Thymus (tissue), 11 donors: ENCODE measurements at regions not wholly inside any gene's neighbourhood (a gene's known extent, or its start where the extent isn't known, plus 50 kb on each side); places are given as distances from the start of the nearest gene placed in this dataset.

Experiments used
- DNase-seq, 9 donors: peaks; one replicate each; pipeline ENCODE4 v3.0.0-alpha.2; 2013; ENCODE audit warnings: low spot score in 9 of 9, low read depth in 6 of 9, missing footprints in 1 of 9
- H3K27ac ChIP-seq, 2 donors: one replicate each; pipeline ENCODE4 v1.5.1; 2013; ENCODE audit warnings: control low read depth in 1 of 2, low read depth in 1 of 2, low read length in 1 of 2, mild to moderate bottlenecking in 1 of 2, moderate library complexity in 1 of 2
- H3K27me3 ChIP-seq, 2 donors: one replicate each; pipeline ENCODE4 v1.5.1; 2013; ENCODE audit warnings: low read length in 1 of 2; ENCODE audit not compliant: control insufficient read depth in 2 of 2, insufficient read depth in 1 of 2
- H3K36me3 ChIP-seq, 2 donors: one replicate each; pipeline ENCODE4 v1.5.1; 2013; ENCODE audit warnings: low read length in 1 of 2, mild to moderate bottlenecking in 1 of 2, moderate library complexity in 1 of 2; ENCODE audit not compliant: control insufficient read depth in 2 of 2, insufficient read depth in 2 of 2
- H3K4me1 ChIP-seq, 2 donors: one replicate each; pipeline ENCODE4 v1.5.1; 2013; ENCODE audit warnings: low read length in 2 of 2; ENCODE audit not compliant: control insufficient read depth in 2 of 2, insufficient read depth in 2 of 2
- H3K4me3 ChIP-seq, 2 donors: one replicate each; pipeline ENCODE4 v1.5.1; 2013; ENCODE audit warnings: low read length in 2 of 2, control low read depth in 1 of 2, mild to moderate bottlenecking in 1 of 2
- H3K9me3 ChIP-seq, 2 donors: one replicate each; pipeline ENCODE4 v1.5.1; 2013; ENCODE audit warnings: low read length in 1 of 2, mild to moderate bottlenecking in 1 of 2; ENCODE audit not compliant: control insufficient read depth in 2 of 2, insufficient read depth in 1 of 2
- WGBS: extraction: QIAGEN DNeasy Blood & Tissue Kit; methylation state at CpG from one replicate; pipeline ENCODE4 v1.1.7; 2013; 5-methylcytosine and 5-hydroxymethylcytosine counted together
- donor health status: healthy.

DNA sequence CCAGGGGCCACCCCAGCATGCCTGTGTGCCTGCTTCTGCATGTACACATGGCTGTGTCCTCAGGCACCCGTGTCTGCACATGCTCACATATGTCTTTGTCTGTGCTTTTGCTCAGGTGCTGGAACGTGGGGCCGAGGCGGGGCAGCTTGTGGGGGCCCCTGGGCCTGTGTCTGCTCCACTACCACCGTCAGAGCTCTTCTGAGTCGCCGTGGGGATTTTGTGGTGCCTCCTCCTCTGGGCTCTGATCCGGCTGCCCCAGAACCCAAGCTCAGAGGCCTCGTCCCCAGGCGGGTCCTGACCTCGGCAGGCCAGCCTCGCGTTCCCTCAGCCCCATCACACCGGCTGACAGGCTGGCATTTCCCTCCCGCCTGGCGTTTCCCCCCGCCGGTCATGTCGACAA is 104.6 kb upstream of the ACTRT2 start:
- H3K9me3 ChIP-seq, result no peaks in the 10 kb centered on the region
- H3K4me1 ChIP-seq, result no peaks in the 10 kb centered on the region
- no peak overlapping the region for H3K27ac ChIP-seq
- no peaks in the 10 kb centered on the region for H3K36me3 ChIP-seq
- WGBS, result 82% methylated on average over 19 of the region's 19 CpGs
- H3K4me3 ChIP-seq, result no peak overlapping the region
- no peak for DNase-seq
- H3K27me3 ChIP-seq, result no peaks in the 10 kb centered on the region

DNA sequence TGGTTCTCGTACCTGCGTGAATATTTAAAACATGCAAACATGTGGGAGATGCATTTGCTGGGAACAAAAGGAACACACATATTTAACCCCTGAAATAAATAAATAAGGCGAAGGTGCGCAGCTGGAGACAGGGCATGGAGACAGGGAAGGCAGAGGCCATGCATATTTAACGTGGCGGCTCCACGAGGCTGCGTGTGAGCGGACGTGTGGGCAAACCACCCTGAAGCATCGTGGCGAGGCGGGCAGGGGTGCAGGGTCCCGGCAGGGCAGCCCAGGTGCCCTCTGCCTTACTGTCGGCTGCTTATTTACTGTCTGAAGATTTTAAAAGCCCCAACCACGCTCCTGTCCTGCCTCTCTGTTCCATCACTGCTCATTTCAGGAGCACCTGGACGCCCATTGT is 104.0 kb upstream of the ACTRT2 start:
- no peak overlapping the region for H3K4me3 ChIP-seq
- no peak overlapping the region for H3K27ac ChIP-seq
- H3K36me3 ChIP-seq, result no peaks in the 10 kb centered on the region
- H3K27me3 ChIP-seq, result no peaks in the 10 kb centered on the region
- no peak for DNase-seq
- WGBS, result 88% methylated on average over 17 of the region's 17 CpGs
- H3K9me3 ChIP-seq, result no peaks in the 10 kb centered on the region
- no peaks in the 10 kb centered on the region for H3K4me1 ChIP-seq

DNA sequence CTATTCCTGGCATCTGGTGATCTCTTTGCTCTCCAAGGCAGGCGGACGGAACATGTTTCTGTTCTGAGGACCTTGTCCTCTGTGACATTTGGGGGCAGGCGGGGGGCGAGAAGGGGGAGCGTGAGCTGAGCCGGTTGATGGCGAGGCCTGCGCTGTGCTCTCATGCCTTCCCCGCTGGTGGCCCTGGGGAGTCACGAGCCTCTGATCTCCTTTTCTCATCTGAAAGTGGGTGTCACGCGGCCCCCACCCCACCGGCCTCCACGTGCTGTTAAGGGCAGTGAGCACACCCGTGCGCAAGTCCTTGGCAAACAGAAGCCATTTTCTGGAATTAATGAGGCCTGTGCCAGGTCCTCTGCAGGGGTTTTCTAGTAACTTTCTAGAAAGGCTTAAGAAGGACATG is 102.8 kb upstream of the ACTRT2 start:
- WGBS, result 97% methylated on average over 16 of the region's 16 CpGs
- Histone ChIP-seq H3K27me3 (no peaks in the 10 kb centered on the region), H3K9me3 (no peaks in the 10 kb centered on the region), H3K27ac (no peak overlapping the region), H3K36me3 (no peaks in the 10 kb centered on the region), H3K4me1 (no peaks in the 10 kb centered on the region), H3K4me3 (no peak overlapping the region)
- DNase-seq, result no peak

DNA sequence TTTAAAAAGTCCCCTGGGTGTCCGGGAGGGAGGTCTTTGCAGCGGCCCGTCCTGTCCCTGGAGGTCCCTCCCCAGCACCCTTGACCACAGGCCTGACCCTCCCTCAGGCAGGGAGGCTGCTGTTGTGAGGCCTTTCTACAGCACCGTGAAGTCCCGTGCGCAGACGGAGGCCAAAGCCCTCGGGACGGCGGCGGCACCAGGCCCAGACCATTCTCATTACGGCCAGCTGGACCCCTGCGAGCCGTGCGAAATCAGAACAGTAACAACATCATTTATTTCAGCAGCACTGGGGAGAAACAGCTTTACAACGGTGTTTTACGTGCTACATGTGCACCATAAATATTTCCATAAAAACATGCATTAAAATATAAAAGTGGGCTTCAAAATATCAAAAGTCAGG is 101.4 kb upstream of the ACTRT2 start:
- Histone ChIP-seq H3K4me3 (no peak overlapping the region), H3K36me3 (no peaks in the 10 kb centered on the region), H3K27me3 (no peaks in the 10 kb centered on the region), H3K27ac (no peak overlapping the region), H3K4me1 (no peaks in the 10 kb centered on the region), H3K9me3 (no peaks in the 10 kb centered on the region)
- WGBS, result 97% methylated on average over 17 of the region's 17 CpGs
- no peak for DNase-seq

DNA sequence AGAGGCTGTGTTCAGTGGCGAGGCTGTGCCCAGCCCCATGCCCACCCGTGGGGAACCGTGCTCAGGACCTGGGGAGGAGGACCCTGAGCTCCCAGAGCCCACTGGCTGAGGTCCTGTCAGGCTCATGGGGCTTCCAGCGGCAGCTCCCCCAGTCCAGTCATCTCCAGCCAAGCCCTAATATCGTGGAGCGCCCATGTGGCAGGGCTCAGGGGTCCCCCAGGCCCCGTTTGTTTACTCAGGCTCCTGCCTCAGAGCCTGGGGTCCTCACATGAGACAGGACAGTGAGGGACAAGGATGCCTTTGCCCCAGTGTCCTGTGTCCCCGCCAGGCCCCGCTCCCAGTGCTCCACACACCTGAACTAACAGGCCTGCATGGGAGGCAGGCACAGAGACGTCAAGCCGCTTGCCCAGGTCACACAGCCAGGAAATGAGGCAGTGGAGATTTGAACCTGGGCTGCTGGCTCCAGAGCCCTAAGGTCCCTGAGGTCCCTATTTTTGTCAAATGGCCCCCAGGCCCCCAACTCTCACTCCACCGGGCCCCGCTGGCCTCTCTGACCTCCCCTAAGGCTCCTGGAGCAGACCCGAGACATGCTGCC is 100.7 kb upstream of the ACTRT2 start:
- WGBS, result 94% methylated on average over 14 of the region's 14 CpGs
- Histone ChIP-seq H3K27ac (no peak overlapping the region), H3K4me3 (no peak overlapping the region), H3K36me3 (no peaks in the 10 kb centered on the region), H3K9me3 (no peaks in the 10 kb centered on the region), H3K27me3 (no peaks in the 10 kb centered on the region), H3K4me1 (no peaks in the 10 kb centered on the region)
- DNase-seq, result no peak

DNA sequence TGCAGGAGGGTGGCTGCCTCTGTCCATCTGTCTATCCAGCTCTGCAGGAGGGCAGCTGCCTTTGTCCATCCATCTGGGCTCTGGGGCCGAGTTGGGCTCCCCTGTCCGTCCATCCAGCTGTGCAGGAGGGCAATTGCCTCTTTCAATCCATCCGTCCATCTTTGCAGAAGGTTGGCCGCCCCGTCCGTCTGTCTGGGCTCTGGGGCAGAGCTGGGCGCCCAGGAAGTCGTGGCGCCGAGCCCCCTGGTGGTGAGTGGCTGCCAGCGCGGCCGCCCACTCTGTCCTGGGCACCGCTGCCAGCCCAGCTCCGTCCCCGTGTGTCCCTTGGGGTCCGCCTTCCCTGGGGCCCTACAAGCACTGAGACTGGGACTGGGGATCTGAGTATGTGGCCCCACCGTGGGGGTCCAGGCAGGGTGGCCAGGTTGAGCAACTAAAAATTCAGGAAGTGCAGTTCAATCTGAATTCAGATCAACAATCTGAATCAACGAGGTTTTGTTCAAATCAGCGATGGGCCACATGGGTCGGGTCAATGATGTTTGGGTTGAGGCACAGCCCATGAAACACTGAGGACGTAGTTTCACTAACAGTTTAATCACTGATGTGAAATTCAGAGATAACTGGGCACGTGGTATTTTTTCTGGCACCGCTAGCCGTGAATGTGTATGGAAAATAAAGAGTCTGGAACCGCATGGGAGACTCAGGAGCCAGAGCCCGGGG is 99.1 kb upstream of the ACTRT2 start:
- DNase-seq, result peak in 2 of 9 donors; percentile 4 to 10
- Histone ChIP-seq H3K9me3 (peaks cover 0 to 2% of the 10 kb centered on the region in 2 donors), H3K27ac (no peak overlapping the region), H3K4me1 (no peaks in the 10 kb centered on the region), H3K4me3 (no peak overlapping the region), H3K36me3 (no peaks in the 10 kb centered on the region), H3K27me3 (no peaks in the 10 kb centered on the region)
- WGBS, result 73% methylated on average over 27 of the region's 27 CpGs

DNA sequence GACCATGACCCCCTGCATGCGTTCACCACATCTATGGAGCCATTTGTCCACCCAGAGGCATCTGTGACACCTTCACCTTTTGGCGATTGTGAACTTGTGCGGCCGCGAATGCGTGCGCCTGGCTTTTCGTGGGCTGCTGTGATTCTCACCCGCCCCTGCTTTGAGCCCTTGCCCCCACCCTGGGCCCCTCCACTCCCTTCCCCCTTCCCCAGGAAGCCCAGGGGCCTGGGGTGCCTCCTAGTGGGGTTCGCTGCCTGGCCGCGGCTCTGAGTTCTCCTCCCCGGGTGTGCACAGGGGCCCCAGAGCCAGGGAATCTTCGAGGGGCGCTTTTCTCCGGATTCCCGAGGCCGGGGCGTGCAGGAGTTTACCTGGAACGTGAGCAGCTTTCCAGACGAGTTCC is 97.9 kb upstream of the ACTRT2 start:
- no peak for DNase-seq

DNA sequence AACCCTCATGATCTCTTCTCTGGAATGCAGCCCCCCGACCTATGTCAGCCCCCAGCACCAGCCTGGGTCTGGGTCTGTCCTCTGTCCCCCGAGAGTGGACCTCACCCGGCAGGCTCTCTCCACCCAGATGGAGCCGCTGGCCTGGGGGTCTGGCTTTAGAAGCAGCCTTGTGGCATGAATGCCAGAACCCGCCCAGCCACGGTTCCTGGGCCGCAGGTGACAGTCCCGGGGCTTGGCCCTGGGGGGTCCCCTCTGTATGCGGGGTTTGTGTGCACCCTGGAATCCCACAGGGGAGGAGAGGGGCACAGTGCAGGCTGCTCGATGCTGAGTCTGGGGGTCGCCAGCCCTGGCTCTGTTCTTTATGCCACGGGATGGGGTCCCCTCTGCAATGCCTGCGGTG is 96.0 kb upstream of the ACTRT2 start:
- no peak for DNase-seq
- no peaks in the 10 kb centered on the region for H3K27me3 ChIP-seq
- no peak overlapping the region for H3K4me3 ChIP-seq
- no peak overlapping the region for H3K27ac ChIP-seq
- WGBS, result 97% methylated on average over 13 of the region's 13 CpGs
- H3K36me3 ChIP-seq, result no peaks in the 10 kb centered on the region
- H3K9me3 ChIP-seq, result peaks cover 0 to 2% of the 10 kb centered on the region in 2 donors
- no peaks in the 10 kb centered on the region for H3K4me1 ChIP-seq

More for the DNA sequence above, 97.9 kb upstream of the ACTRT2 start:
- no peak overlapping the region for H3K4me3 ChIP-seq
- no peaks in the 10 kb centered on the region for H3K27me3 ChIP-seq
- H3K36me3 ChIP-seq, result no peaks in the 10 kb centered on the region
- H3K4me1 ChIP-seq, result no peaks in the 10 kb centered on the region
- peaks cover 0 to 2% of the 10 kb centered on the region in 2 donors for H3K9me3 ChIP-seq
- H3K27ac ChIP-seq, result no peak overlapping the region
- 81% methylated on average over 21 of the region's 21 CpGs for WGBS

DNA sequence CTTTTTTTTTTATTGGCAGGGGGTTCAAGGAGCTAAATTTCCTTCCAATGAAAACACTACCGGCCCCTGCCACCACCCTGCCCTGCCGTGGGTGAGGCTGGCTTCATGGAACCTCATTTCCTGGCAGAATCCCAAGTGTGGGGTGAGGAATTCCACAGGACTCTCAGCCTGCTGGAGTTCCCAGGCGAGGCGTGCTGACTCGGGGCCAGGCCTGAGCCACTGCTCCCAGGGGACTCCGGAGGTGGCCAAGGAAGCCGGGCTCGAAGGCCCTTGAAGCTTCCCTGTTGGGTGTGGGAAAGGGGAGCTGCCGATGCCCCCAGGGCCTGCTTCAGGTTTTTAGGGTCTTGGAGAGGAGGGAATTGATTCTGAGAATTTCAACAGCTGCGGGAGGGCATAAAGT is 95.3 kb upstream of the ACTRT2 start:
- DNase-seq, result no peak
- H3K36me3 ChIP-seq, result no peaks in the 10 kb centered on the region
- no peaks in the 10 kb centered on the region for H3K27me3 ChIP-seq
- peaks cover 0 to 2% of the 10 kb centered on the region in 2 donors for H3K9me3 ChIP-seq
- H3K4me1 ChIP-seq, result no peaks in the 10 kb centered on the region
- 91% methylated on average over 10 of the region's 10 CpGs for WGBS
- no peak overlapping the region for H3K4me3 ChIP-seq
- no peak overlapping the region for H3K27ac ChIP-seq
